ENCODE measurements at regions not wholly inside any gene's neighbourhood (a gene's known extent, or its start where the extent isn't known, plus 50 kb on each side); places are given as distances from the start of the nearest gene placed in this dataset.

- no peak for TF ChIP-seq CTCF (conservative IDR thresholded peaks at IDR 0.05; ENCODE audit: low read length)
- H3K4me3 ChIP-seq (ENCODE audit: low read length): no peak overlapping the region
- DNase-seq (ENCODE audit: low read depth): peak; percentile 71
These were observed 73.7 kb upstream of the MTAP start for GRCh38 chr9:21728781-21729180.

DNA sequence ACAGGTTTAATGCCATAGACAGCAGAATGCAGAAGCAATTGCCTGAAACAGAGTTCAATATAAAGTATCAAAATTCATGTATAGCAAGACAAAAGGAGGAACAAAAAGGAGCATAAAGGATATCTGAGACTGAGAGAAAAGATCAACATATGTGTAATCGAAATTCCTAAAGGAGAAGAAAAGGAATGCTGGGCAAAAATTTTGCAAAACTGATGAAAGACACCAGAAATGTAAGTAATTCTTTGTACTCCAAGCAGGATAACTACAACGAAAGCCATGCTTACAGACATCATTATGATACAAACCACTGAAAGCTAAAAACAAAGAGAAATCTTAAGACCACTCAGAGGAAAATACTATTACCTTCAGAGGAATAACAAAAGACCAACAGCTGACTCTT lies 72.8 kb upstream of the MTAP start:
- DNase-seq (ENCODE audit: low read depth): peak; percentile 45
- no peak overlapping the region for H3K4me3 ChIP-seq (ENCODE audit: low read length)
- TF ChIP-seq CTCF (conservative IDR thresholded peaks at IDR 0.05; ENCODE audit: low read length): no peak

DNA sequence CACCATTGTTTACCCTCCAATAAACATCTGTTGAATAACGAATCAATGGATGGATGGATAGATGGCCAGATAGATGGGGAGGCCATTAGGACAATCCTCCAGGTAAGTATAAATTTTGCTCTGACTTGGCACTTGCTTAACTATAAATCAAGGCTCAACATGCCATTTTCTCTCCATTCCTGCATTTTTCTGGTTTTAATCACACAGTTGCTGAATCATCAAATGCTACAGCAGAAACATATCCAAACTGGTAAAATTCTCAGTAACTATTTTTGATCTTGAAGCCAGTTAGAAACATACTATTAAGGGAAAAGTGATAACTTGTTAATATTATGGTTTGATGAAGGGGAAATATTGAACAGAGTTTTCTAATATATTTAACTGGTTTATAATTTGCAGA lies 71.5 kb upstream of the MTAP start:
- no peak for TF ChIP-seq CTCF (conservative IDR thresholded peaks at IDR 0.05; ENCODE audit: low read length)

GRCh38 chr9:21741151-21741550 lies 61.3 kb upstream of the MTAP start:
- no peak overlapping the region for H3K4me3 ChIP-seq (ENCODE audit: low read length)
- DNase-seq (ENCODE audit: low read depth): peak; percentile 50
- TF ChIP-seq CTCF (conservative IDR thresholded peaks at IDR 0.05; ENCODE audit: low read length): no peak

More for the DNA sequence above, 71.5 kb upstream of the MTAP start:
- no peak for DNase-seq (ENCODE audit: low read depth)
- H3K4me3 ChIP-seq (ENCODE audit: low read length): no peak overlapping the region

DNA sequence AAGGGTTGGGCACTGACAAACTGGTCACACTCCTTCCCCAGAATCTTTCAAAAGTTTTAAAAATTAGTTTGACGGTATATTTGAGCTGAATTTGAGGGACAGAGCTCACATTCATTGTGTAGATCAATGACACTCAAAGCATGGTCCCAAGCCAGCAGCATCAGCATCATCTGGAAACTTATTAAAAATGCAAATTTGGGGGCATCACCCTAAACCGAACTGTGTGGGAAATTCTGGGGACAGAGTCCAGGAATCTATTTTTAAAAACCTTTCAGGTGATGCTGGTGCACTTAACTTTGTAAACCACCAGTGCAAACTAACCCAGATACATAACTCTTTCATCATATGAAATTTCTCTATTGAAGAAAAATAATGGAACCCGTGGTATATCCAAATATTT lies 58.1 kb upstream of the MTAP start:
- no peak overlapping the region for H3K4me3 ChIP-seq (ENCODE audit: low read length)
- no peak for DNase-seq (ENCODE audit: low read depth)
- no peak for TF ChIP-seq CTCF (conservative IDR thresholded peaks at IDR 0.05; ENCODE audit: low read length)

- H3K4me3 ChIP-seq (ENCODE audit: low read length): no peak overlapping the region
- DNase-seq (ENCODE audit: low read depth): peak; percentile 94
- TF ChIP-seq CTCF (conservative IDR thresholded peaks at IDR 0.05; ENCODE audit: low read length): no peak
These were observed 57.6 kb upstream of the MTAP start for GRCh38 chr9:21744841-21745240.

DNA sequence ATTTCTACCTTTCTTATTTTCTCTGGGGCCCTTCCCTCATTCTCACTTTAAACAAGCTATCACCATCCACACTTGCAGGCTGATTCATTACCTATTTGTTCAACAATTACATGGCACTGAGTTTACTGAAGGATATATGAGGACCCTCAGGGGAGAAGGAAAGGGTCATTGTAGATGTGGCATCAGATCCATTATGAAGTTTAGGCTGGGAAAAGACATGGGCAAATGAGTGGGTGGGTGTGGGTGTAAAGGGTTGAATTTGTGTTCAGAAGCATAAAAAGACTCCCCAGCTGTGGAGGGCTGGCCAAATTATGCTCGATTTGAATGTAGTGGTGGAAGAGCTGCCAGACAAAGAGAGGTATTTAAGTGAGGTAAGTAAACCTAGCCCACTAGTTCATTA lies 55.9 kb upstream of the MTAP start:
- no peak for TF ChIP-seq CTCF (conservative IDR thresholded peaks at IDR 0.05; ENCODE audit: low read length)
- no peak overlapping the region for H3K4me3 ChIP-seq (ENCODE audit: low read length)
- DNase-seq (ENCODE audit: low read depth): no peak
